Psoas muscle (tissue), 7 donors: ENCODE measurements at regions not wholly inside any gene's neighbourhood (a gene's known extent, or its start where the extent isn't known, plus 50 kb on each side); places are given as distances from the start of the nearest gene placed in this dataset.

ENCODE experiments used
- ATAC-seq, 4 donors: fragments of 200-7000 bp; cut with Tn5 transposase; one replicate each; pipeline ENCODE4 v1.9.1; 2020; ENCODE audit warnings: moderate library complexity in 3 of 4, mild to moderate bottlenecking in 2 of 4
- DNase-seq, 2 donors: peaks; one replicate each; pipeline ENCODE4 v3.0.0-alpha.2; 2020
- H3K27ac ChIP-seq: fragments of 200-600 bp; one replicate; pipeline ENCODE4 v1.8.0; 2022
- H3K27me3 ChIP-seq, 3 donors: fragments of 200-600 bp in 1 of 3; one replicate each; pipeline versions ENCODE4 v1.6.1 to v1.8.0; 2013 to 2022; ENCODE audit warnings: low read length in 2 of 3, mild to moderate bottlenecking in 2 of 3, moderate library complexity in 1 of 3; ENCODE audit not compliant: insufficient read depth in 3 of 3
- H3K36me3 ChIP-seq, 2 donors: fragments of 200-600 bp in 1 of 2; one replicate each; pipeline versions ENCODE4 v1.6.1 to v1.8.0; 2013 to 2022; ENCODE audit warnings: low read depth in 1 of 2, mild to moderate bottlenecking in 1 of 2, moderate library complexity in 1 of 2; ENCODE audit not compliant: insufficient read depth in 1 of 2
- H3K4me1 ChIP-seq: fragments of 200-600 bp; one replicate; pipeline ENCODE4 v1.8.0; 2022
- H3K4me3 ChIP-seq: fragments of 200-600 bp; one replicate; pipeline ENCODE4 v1.8.0; 2022; ENCODE audit warnings: mild to moderate bottlenecking
- H3K9me3 ChIP-seq: fragments of 200-600 bp; one replicate; pipeline ENCODE4 v1.8.0; 2022
- WGBS, 3 donors: extraction: QIAGEN DNeasy Blood & Tissue Kit; methylation state at CpG; one replicate each; pipeline versions ENCODE4 v1.1.6 to v1.1.7; 2013; 5-methylcytosine and 5-hydroxymethylcytosine counted together
- intact Hi-C, 2 donors: fragments of 100-400 bp; cut with DNase I; formaldehyde crosslinking; loops; one replicate each; pipeline versions ENCODE4 v1.11.0 to v1.14.2; 2022
- TF ChIP-seq, protein P1 (sequence below): fragments of 200-600 bp; IDR thresholded peaks from one replicate; pipeline ENCODE4 v1.8.0; 2022; ENCODE audit warnings: antibody characterized with exemption
- donor health status: healthy with polysubstance abuse.
- donor health status: DM: no; HTN: no; CAD: no; lungs with moderate emphysema.
- donor health status: Bipolar disorder and iron deficiency.
- donor health status: healthy.
- donor health status: DM: yes; HTN: yes; CAD: no.
- donor health status: DM: no; HTN: no; CAD: no.
- donor health status: DM: yes; HTN: yes; CAD: no.

DNA sequence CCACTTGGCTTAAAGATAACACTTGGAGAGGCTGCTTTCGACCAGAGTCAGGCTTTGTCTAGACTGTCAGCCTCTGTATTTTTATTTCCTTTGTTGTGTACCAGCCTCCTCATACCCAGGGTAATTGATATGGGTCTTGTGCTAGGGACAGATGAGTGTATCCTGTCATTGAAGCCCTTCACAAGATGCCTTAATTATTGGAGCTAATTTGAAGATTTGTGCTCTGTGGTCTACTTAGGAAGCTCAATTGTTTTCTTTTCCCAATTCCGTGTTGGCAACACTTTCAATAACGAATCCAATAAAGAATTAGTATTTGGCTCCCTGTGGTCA is 60.5 kb upstream of the DPH6 start:
- intact Hi-C loops: no loop called here
- Histone ChIP-seq H3K36me3 (no peaks in the 10 kb centered on the region), H3K27me3 (no peaks in the 10 kb centered on the region), H3K4me1 (no peaks in the 10 kb centered on the region), H3K27ac (no peak overlapping the region), H3K9me3 (peaks cover 5% of the 10 kb centered on the region), H3K4me3 (no peak overlapping the region)
- TF ChIP-seq, protein P1, sequence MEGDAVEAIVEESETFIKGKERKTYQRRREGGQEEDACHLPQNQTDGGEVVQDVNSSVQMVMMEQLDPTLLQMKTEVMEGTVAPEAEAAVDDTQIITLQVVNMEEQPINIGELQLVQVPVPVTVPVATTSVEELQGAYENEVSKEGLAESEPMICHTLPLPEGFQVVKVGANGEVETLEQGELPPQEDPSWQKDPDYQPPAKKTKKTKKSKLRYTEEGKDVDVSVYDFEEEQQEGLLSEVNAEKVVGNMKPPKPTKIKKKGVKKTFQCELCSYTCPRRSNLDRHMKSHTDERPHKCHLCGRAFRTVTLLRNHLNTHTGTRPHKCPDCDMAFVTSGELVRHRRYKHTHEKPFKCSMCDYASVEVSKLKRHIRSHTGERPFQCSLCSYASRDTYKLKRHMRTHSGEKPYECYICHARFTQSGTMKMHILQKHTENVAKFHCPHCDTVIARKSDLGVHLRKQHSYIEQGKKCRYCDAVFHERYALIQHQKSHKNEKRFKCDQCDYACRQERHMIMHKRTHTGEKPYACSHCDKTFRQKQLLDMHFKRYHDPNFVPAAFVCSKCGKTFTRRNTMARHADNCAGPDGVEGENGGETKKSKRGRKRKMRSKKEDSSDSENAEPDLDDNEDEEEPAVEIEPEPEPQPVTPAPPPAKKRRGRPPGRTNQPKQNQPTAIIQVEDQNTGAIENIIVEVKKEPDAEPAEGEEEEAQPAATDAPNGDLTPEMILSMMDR: no peak
- WGBS, 3 donors: 30 to 49% (median 31%) methylated on average over 3 of the region's 3 CpGs
- no peak for DNase-seq
- no peak for ATAC-seq

DNA sequence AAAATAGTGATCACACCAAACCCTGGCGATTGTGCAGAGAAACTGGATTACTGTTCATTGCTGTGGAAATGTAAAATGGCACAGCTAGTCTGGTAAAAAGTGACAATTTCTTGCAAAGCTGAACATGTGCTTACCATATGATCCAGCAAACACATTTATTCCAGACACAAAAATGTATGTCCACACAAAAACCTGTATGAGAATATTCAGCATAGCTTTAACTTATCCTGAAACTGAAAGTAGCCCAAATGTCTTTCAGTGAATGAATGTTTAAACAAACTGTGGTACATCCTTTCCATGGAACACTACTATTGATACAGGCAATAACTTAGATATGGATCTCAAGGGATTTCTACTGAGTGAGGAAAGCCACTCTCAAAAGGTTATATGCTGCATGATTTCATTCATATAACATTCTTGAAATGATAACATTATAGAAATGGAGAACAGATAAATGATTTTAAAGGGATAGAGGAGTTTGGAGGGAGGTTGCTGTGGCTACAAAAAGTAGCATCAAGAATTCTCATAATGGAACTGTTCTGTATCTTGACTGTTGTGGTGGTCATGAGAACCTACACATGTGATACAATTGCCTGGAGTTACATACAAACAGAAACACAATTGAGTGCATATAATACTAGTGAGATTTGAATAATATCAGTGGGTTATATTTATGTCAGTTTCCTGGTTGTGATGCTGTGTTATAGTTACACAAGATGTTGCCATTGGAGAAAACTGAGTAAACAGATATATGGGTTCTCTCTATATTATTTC is 70.7 kb upstream of the DPH6 start:
- Histone ChIP-seq H3K4me3 (no peak overlapping the region), H3K9me3 (no peaks in the 10 kb centered on the region), H3K27ac (no peak overlapping the region), H3K36me3 (no peaks in the 10 kb centered on the region), H3K27me3 (no peaks in the 10 kb centered on the region), H3K4me1 (no peaks in the 10 kb centered on the region)
- TF ChIP-seq, protein P1: no peak
- 84 to 92% (median 90%) methylated on average over 1 of the region's 1 CpG for WGBS, 3 donors
- no peak for ATAC-seq
- intact Hi-C loops: no loop called here
- DNase-seq: no peak

DNA sequence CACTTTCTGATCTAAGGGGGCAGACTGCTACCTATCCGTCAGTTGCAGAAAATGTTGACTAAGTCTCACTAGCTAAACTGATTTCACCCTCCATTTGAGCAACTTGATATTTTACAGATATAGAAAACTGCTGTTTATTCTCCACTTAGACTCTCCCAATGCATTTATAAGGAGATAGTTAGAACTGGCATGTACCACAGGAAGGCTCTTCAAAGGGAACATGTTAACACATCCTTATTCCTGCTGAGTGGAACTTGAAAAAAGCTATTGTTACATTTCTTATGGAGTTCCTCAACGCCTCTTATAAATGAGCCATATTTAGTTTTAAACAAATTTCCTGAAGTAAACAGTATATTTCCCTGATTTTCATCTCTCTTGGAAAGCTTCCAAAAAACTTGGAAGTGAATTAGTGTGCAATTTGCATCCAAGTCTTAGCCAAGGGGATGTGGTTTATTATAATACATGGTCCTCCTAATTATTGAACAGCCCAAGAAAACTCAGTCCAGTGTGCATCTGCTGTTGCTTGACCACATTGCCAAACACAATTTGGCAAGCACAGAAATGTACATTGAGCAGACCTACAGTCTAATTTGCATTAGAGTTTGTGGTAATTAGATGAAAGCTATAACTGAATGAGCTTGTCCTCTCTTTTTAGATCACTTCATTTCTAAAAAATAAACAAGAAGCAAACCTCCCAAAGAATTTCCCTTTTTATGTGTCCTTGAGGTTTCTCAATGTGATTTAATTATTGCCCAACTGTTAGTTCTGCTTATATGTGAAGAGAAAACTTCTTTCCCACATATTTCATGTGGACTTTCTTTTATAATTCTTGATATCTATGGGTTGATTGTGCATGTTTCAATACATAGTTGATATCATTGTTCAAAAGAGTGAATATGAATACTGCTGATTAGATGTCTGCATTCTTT is 72.6 kb upstream of the DPH6 start:
- Histone ChIP-seq H3K27ac (no peak overlapping the region), H3K36me3 (no peaks in the 10 kb centered on the region), H3K4me3 (no peak overlapping the region), H3K27me3 (no peaks in the 10 kb centered on the region), H3K4me1 (no peaks in the 10 kb centered on the region), H3K9me3 (no peaks in the 10 kb centered on the region)
- TF ChIP-seq, protein P1: no peak
- ATAC-seq (no peak), DNase-seq (no peak)
- WGBS, 3 donors: 55 to 66% (median 61%) methylated on average over 2 of the region's 2 CpGs
- intact Hi-C loops: no loop called here

DNA sequence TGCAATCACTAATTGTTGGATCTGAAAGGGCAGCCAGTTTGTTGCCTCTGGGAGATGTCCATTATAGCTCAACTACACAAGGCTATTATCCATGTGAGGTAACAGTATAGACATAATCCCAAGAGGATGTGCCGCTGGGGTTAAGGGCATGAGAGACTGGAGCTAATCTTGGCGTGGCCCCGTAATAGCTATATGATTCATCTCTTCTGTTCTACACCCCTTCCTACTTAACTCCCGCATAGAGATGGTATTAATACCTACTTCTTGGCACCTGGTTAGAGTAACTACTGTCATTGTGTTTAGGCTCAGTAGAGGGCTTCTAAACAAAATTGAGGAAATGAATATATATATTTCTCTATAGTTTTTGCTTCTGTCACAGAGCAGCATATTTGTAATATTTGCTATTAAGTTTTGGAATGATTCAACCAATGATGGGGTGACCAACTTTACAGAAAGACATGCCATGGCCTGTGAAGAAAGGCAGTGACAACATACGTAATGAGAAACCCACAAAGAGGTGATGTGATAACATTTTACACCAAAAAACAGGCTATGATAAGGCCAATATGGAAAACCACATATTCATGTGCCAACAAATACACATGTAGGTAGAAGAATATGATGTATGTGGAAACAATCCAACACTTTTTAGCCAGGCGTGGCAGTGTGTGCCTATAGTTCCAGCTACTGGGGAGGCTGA is 76.8 kb upstream of the DPH6 start:
- 84 to 91% (median 84%) methylated on average over 6 of the region's 6 CpGs for WGBS, 3 donors
- TF ChIP-seq, protein P1: no peak
- intact Hi-C loops: no loop called here
- H3K4me1 ChIP-seq: no peaks in the 10 kb centered on the region
- H3K4me3 ChIP-seq: no peak overlapping the region
- H3K9me3 ChIP-seq: no peaks in the 10 kb centered on the region
- DNase-seq (no peak), ATAC-seq (no peak)
- H3K36me3 ChIP-seq: no peaks in the 10 kb centered on the region
- H3K27ac ChIP-seq: no peak overlapping the region
- H3K27me3 ChIP-seq: no peaks in the 10 kb centered on the region
